NCI-H82 (cell line): ENCODE measurements at regions not wholly inside any gene's neighbourhood (a gene's known extent, or its start where the extent isn't known, plus 50 kb on each side); places are given as distances from the start of the nearest gene placed in this dataset.
"Not testable (repeated sequence)": the region's sequence is repeated elsewhere in the genome, so short reads cannot be mapped to it uniquely, and the experiment has no call there.

Experiments used
- DNase-seq: peaks from one replicate; lab custom pipeline; 2025; lab: John Stamatoyannopoulos, UW

GRCh38 chr12:23253910-23254309, 628.9 kb downstream of the ETNK1 start:
- DNase-seq: not testable (repeated sequence)

GRCh38 chr12:23259558-23259957, 634.6 kb downstream of the ETNK1 start:
- DNase-seq: no peak

- DNase-seq: no peak
Measured at GRCh38 chr12:23262670-23263069, 637.7 kb downstream of the ETNK1 start.

GRCh38 chr12:23277831-23278230, 652.9 kb downstream of the ETNK1 start:
- no peak for DNase-seq

GRCh38 chr12:23281295-23281694, 656.3 kb downstream of the ETNK1 start:
- no peak for DNase-seq

- DNase-seq: no peak
Measured at GRCh38 chr12:23282701-23283100, 657.7 kb downstream of the ETNK1 start.

GRCh38 chr12:23285764-23286530, 661.0 kb downstream of the ETNK1 start:
- not testable (repeated sequence) for DNase-seq

- DNase-seq: no peak
Measured at GRCh38 chr12:23290627-23291330, 658.7 kb downstream of the SOX5 start.

GRCh38 chr12:23303220-23303619, 646.2 kb downstream of the SOX5 start:
- DNase-seq: no peak

- no peak for DNase-seq
Measured at GRCh38 chr12:23303821-23304220, 645.6 kb downstream of the SOX5 start.

- no peak for DNase-seq
Measured at GRCh38 chr12:23333938-23334337, 615.5 kb downstream of the SOX5 start.

GRCh38 chr12:23335593-23335992, 613.9 kb downstream of the SOX5 start:
- DNase-seq: no peak

GRCh38 chr12:23337213-23337612, 612.3 kb downstream of the SOX5 start:
- no peak for DNase-seq

GRCh38 chr12:23340351-23340750, 609.1 kb downstream of the SOX5 start:
- no peak for DNase-seq

GRCh38 chr12:23342407-23342806, 607.1 kb downstream of the SOX5 start:
- no peak for DNase-seq

GRCh38 chr12:23349564-23349963, 599.9 kb downstream of the SOX5 start:
- no peak for DNase-seq

- DNase-seq: no peak
Measured at GRCh38 chr12:23350808-23351207, 598.7 kb downstream of the SOX5 start.

- DNase-seq: no peak
Measured at GRCh38 chr12:23352670-23353069, 596.8 kb downstream of the SOX5 start.

- no peak for DNase-seq
Measured at GRCh38 chr12:23354800-23355199, 594.7 kb downstream of the SOX5 start.

GRCh38 chr12:23356440-23356839, 593.0 kb downstream of the SOX5 start:
- no peak for DNase-seq

- no peak for DNase-seq
Measured at GRCh38 chr12:23356927-23357708, 592.4 kb downstream of the SOX5 start.

- DNase-seq: no peak
Measured at GRCh38 chr12:23359975-23360701, 589.3 kb downstream of the SOX5 start.
